LoVo (cell line): ENCODE measurements at regions not wholly inside any gene's neighbourhood (a gene's known extent, or its start where the extent isn't known, plus 50 kb on each side); places are given as distances from the start of the nearest gene placed in this dataset.

Source experiments
- DNase-seq: peaks from one replicate; pipeline ENCODE4 v3.0.0-alpha.2; 2016; ENCODE audit warnings: low spot score

- no peak for DNase-seq
Observed at GRCh38 chr3:72460205-72461174, 387.8 kb downstream of the SHQ1 start.

- no peak for DNase-seq
Observed at GRCh38 chr3:72459588-72459987, 388.7 kb downstream of the SHQ1 start.

- peak; percentile 53 for DNase-seq
Observed at GRCh38 chr3:72458375-72458774, 389.9 kb downstream of the SHQ1 start.

GRCh38 chr3:72454441-72454840 lies 393.8 kb downstream of the SHQ1 start:
- DNase-seq = no peak

GRCh38 chr3:72453706-72454105 lies 394.5 kb downstream of the SHQ1 start:
- no peak for DNase-seq

GRCh38 chr3:72452745-72453144 lies 395.5 kb downstream of the SHQ1 start:
- DNase-seq = no peak

GRCh38 chr3:72451841-72452240 lies 396.4 kb downstream of the SHQ1 start:
- DNase-seq = peak; percentile 41

- no peak for DNase-seq
Observed at GRCh38 chr3:72449551-72449950, 398.7 kb downstream of the SHQ1 start.

- peak; percentile 53 for DNase-seq
Observed at GRCh38 chr3:72448858-72449257, 399.4 kb downstream of the SHQ1 start.

- no peak for DNase-seq
Observed at GRCh38 chr3:72448375-72448823, 399.8 kb downstream of the SHQ1 start.

GRCh38 chr3:72447059-72447946 lies 400.9 kb downstream of the SHQ1 start:
- peak; percentile 91 for DNase-seq

GRCh38 chr3:72446218-72447058 lies 401.8 kb downstream of the SHQ1 start, which contains the start of gene RYBP:
TSS of gene RYBP (minus strand) at chr3:72446621.
- DNase-seq = no peak

- DNase-seq = no peak
Observed at GRCh38 chr3:72445827-72446217, 402.4 kb downstream of the SHQ1 start.

GRCh38 chr3:72444656-72445223 lies 403.5 kb downstream of the SHQ1 start:
- DNase-seq = no peak

GRCh38 chr3:72442759-72443158 lies 405.5 kb downstream of the SHQ1 start:
- DNase-seq = no peak

GRCh38 chr3:72441284-72441994 lies 406.8 kb downstream of the SHQ1 start:
- DNase-seq = no peak

- DNase-seq = no peak
Observed at GRCh38 chr3:72440491-72440890, 407.8 kb downstream of the SHQ1 start.

- no peak for DNase-seq
Observed at GRCh38 chr3:72439321-72440183, 408.7 kb downstream of the SHQ1 start.

- DNase-seq = no peak
Observed at GRCh38 chr3:72437661-72438406, 410.4 kb downstream of the SHQ1 start.
